ENCODE measurements at regions not wholly inside any gene's neighbourhood (a gene's known extent, or its start where the extent isn't known, plus 50 kb on each side); places are given as distances from the start of the nearest gene placed in this dataset.

GRCh38 chr10:36373424-36374096 is 731.5 kb upstream of the FZD8 start:
- intact Hi-C loops (cut with DNase I) = no loop called here
- no peaks in the 10 kb centered on the region for H3K9me3 ChIP-seq
- no peaks in the 10 kb centered on the region for H3K36me3 ChIP-seq
- no peak overlapping the region for H3K4me3 ChIP-seq
- no peak for DNase-seq
- ATAC-seq = no peak
- no peaks in the 10 kb centered on the region for H3K4me1 ChIP-seq
- no peak overlapping the region for H3K27ac ChIP-seq
- 57% methylated on average over 8 of the region's 8 CpGs for WGBS (ENCODE audit: insufficient coverage, low coverage, low lambda C conversion rate, missing lambda C conversion rate)
- TF ChIP-seq CTCF (IDR thresholded peaks at IDR 0.05) (no peak), POLR2A (IDR thresholded peaks at IDR 0.05) (no peak)
- no peaks in the 10 kb centered on the region for H3K27me3 ChIP-seq

DNA sequence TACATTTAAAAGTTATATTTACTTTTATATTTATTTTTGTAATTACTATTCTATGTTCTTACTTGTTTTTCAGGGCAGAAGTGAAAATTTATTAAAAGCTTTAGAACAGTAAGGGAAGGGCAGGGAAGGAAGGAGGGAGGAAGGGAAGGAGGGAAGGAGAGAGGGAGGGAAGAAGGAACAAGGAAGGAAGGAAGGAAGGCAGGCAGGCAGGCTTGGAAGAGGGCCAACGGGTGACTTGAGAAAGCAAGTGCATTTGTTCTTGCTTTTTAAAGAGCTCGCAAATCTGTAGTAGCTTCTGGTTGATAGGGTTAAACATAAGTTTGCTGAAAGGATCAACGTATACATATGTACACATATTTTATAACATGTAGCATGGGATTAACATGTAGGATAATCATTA is 725.3 kb upstream of the FZD8 start:
- TF ChIP-seq CTCF (IDR thresholded peaks at IDR 0.05) (no peak), POLR2A (IDR thresholded peaks at IDR 0.05) (no peak)
- H3K27ac ChIP-seq = no peak overlapping the region
- no peak for ATAC-seq
- no peak overlapping the region for H3K4me3 ChIP-seq
- H3K27me3 ChIP-seq = no peaks in the 10 kb centered on the region
- no peaks in the 10 kb centered on the region for H3K36me3 ChIP-seq
- WGBS (ENCODE audit: insufficient coverage, low coverage, low lambda C conversion rate, missing lambda C conversion rate) = 52% methylated on average over 3 of the region's 3 CpGs
- no peak for DNase-seq
- intact Hi-C loops (cut with DNase I) = no loop called here
- no peaks in the 10 kb centered on the region for H3K9me3 ChIP-seq
- H3K4me1 ChIP-seq = no peaks in the 10 kb centered on the region

- H3K27me3 ChIP-seq = no peaks in the 10 kb centered on the region
- H3K4me3 ChIP-seq = no peak overlapping the region
- H3K9me3 ChIP-seq = no peaks in the 10 kb centered on the region
- DNase-seq (no peak), ATAC-seq (no peak)
- no peaks in the 10 kb centered on the region for H3K36me3 ChIP-seq
- intact Hi-C loops (cut with DNase I) = no loop called here
- no peaks in the 10 kb centered on the region for H3K4me1 ChIP-seq
- no peak overlapping the region for H3K27ac ChIP-seq
- no peak for TF ChIP-seq CTCF (IDR thresholded peaks at IDR 0.05)
- no peak for TF ChIP-seq POLR2A (IDR thresholded peaks at IDR 0.05)
Observed at GRCh38 chr10:36366843-36367242, 724.7 kb upstream of the FZD8 start.

GRCh38 chr10:36366065-36366464 is 724.0 kb upstream of the FZD8 start:
- Histone ChIP-seq H3K27me3 (no peaks in the 10 kb centered on the region), H3K4me3 (no peak overlapping the region), H3K36me3 (no peaks in the 10 kb centered on the region), H3K9me3 (no peaks in the 10 kb centered on the region), H3K27ac (no peak overlapping the region), H3K4me1 (no peaks in the 10 kb centered on the region)
- ATAC-seq (no peak), DNase-seq (no peak)
- intact Hi-C loops (cut with DNase I) = no loop called here
- 80% methylated on average over 1 of the region's 2 CpGs for WGBS (ENCODE audit: insufficient coverage, low coverage, low lambda C conversion rate, missing lambda C conversion rate)
- TF ChIP-seq CTCF (IDR thresholded peaks at IDR 0.05) = no peak

DNA sequence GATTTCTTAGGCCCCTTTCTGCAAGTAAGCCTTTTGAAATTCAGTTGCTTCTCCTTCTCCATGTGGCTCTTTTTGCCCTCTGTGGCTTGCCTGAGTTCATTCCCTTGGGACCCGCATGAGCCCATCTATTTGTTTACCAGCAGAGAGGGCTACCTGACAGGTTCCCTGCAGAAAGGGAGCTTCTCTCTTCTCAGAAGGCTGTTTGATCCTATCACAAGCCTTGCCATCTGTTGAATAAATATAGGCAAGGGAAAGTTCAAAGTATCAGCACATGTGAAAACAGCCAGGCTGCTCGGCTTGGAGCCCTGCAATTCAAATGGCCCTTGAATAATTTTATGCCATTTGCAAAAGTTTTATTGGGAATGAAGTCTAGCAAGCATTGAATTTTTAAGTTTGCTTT is 720.2 kb upstream of the FZD8 start:
- Histone ChIP-seq H3K9me3 (no peaks in the 10 kb centered on the region), H3K27ac (no peak overlapping the region), H3K4me1 (no peaks in the 10 kb centered on the region), H3K27me3 (no peaks in the 10 kb centered on the region), H3K36me3 (no peaks in the 10 kb centered on the region), H3K4me3 (no peak overlapping the region)
- intact Hi-C loops (cut with DNase I) = no loop called here
- no peak for DNase-seq
- TF ChIP-seq POLR2A (IDR thresholded peaks at IDR 0.05) (no peak), CTCF (IDR thresholded peaks at IDR 0.05) (no peak)
- ATAC-seq = peak in 1 of 4 donors; percentile 70
- 40% methylated on average over 2 of the region's 2 CpGs for WGBS (ENCODE audit: insufficient coverage, low coverage, low lambda C conversion rate, missing lambda C conversion rate)

Measured in right lobe of liver (tissue), 6 donors.